Upper lobe of right lung (tissue), 1 donor: ENCODE measurements at regions not wholly inside any gene's neighbourhood (a gene's known extent, or its start where the extent isn't known, plus 50 kb on each side); places are given as distances from the start of the nearest gene placed in this dataset.

Experiments used
- ATAC-seq: fragments of 200-7000 bp; cut with Tn5 transposase; one replicate; pipeline ENCODE4 v1.9.1; 2020; ENCODE audit warnings: mild to moderate bottlenecking, moderate library complexity
- DNase-seq: peaks from one replicate; pipeline ENCODE4 v3.0.0-alpha.2; 2020
- H3K27ac ChIP-seq: fragments of 200-600 bp; one replicate; pipeline ENCODE4 v1.8.0; 2022
- H3K27me3 ChIP-seq: fragments of 200-600 bp; one replicate; pipeline ENCODE4 v1.8.0; 2022; ENCODE audit warnings: mild to moderate bottlenecking
- H3K36me3 ChIP-seq: fragments of 200-600 bp; one replicate; pipeline ENCODE4 v1.8.0; 2022
- H3K4me1 ChIP-seq: fragments of 200-600 bp; one replicate; pipeline ENCODE4 v1.8.0; 2022
- H3K4me3 ChIP-seq: fragments of 200-600 bp; one replicate; pipeline ENCODE4 v1.8.0; 2022; ENCODE audit warnings: mild to moderate bottlenecking
- H3K9me3 ChIP-seq: fragments of 200-600 bp; one replicate; pipeline ENCODE4 v1.8.0; 2022
- CTCF ChIP-seq: fragments of 200-600 bp; IDR thresholded peaks from one replicate; pipeline ENCODE4 v1.8.0; 2022; ENCODE audit warnings: antibody characterized with exemption
- intact Hi-C: fragments of 100-400 bp; cut with DNase I; formaldehyde crosslinking; loops from one replicate; pipeline ENCODE4 v1.11.0; 2022
- donor health status: DM: no; HTN: yes; CAD: no; lungs with severe emphysema.

- no peak overlapping the region for H3K4me3 ChIP-seq
- H3K4me1 ChIP-seq: no peaks in the 10 kb centered on the region
- no peaks in the 10 kb centered on the region for H3K9me3 ChIP-seq
- ATAC-seq (no peak), DNase-seq (no peak)
- no peaks in the 10 kb centered on the region for H3K27me3 ChIP-seq
- no peak overlapping the region for H3K27ac ChIP-seq
- intact Hi-C loops: no loop called here
- no peak for TF ChIP-seq CTCF
- H3K36me3 ChIP-seq: no peaks in the 10 kb centered on the region
Measured at GRCh38 chr2:238667639-238668038, 180.2 kb upstream of the TWIST2 start.

GRCh38 chr2:238668426-238668825, 179.5 kb upstream of the TWIST2 start:
- H3K27me3 ChIP-seq: no peaks in the 10 kb centered on the region
- no peak for ATAC-seq
- H3K4me3 ChIP-seq: no peak overlapping the region
- H3K9me3 ChIP-seq: no peaks in the 10 kb centered on the region
- no peak for TF ChIP-seq CTCF
- no peak overlapping the region for H3K27ac ChIP-seq
- no peaks in the 10 kb centered on the region for H3K36me3 ChIP-seq
- H3K4me1 ChIP-seq: no peaks in the 10 kb centered on the region
- no peak for DNase-seq
- intact Hi-C loops: no loop called here

- no peak for DNase-seq
- Histone ChIP-seq H3K4me1 (no peaks in the 10 kb centered on the region), H3K27me3 (no peaks in the 10 kb centered on the region), H3K9me3 (no peaks in the 10 kb centered on the region), H3K4me3 (no peak overlapping the region), H3K36me3 (no peaks in the 10 kb centered on the region), H3K27ac (no peak overlapping the region)
- no peak for ATAC-seq
- no peak for TF ChIP-seq CTCF
- intact Hi-C loops: no loop called here
Measured at GRCh38 chr2:238669046-238669445, 178.8 kb upstream of the TWIST2 start.

- DNase-seq (no peak), ATAC-seq (no peak)
- no peaks in the 10 kb centered on the region for H3K9me3 ChIP-seq
- H3K4me1 ChIP-seq: no peaks in the 10 kb centered on the region
- no peak overlapping the region for H3K27ac ChIP-seq
- intact Hi-C loops: no loop called here
- no peaks in the 10 kb centered on the region for H3K27me3 ChIP-seq
- H3K36me3 ChIP-seq: no peaks in the 10 kb centered on the region
- H3K4me3 ChIP-seq: no peak overlapping the region
- no peak for TF ChIP-seq CTCF
Measured at GRCh38 chr2:238669581-238670080, 178.3 kb upstream of the TWIST2 start.

- intact Hi-C loops: no loop called here
Measured at GRCh38 chr2:238670111-238670585, 177.7 kb upstream of the TWIST2 start.

More at GRCh38 chr2:238670111-238670585, 177.7 kb upstream of the TWIST2 start:
- no peaks in the 10 kb centered on the region for H3K9me3 ChIP-seq
- H3K36me3 ChIP-seq: no peaks in the 10 kb centered on the region
- TF ChIP-seq CTCF: no peak
- no peaks in the 10 kb centered on the region for H3K27me3 ChIP-seq
- no peak overlapping the region for H3K27ac ChIP-seq
- ATAC-seq (no peak), DNase-seq (no peak)
- no peak overlapping the region for H3K4me3 ChIP-seq
- H3K4me1 ChIP-seq: no peaks in the 10 kb centered on the region
